Upper lobe of left lung (tissue), 6 donors: ENCODE measurements at regions not wholly inside any gene's neighbourhood (a gene's known extent, or its start where the extent isn't known, plus 50 kb on each side); places are given as distances from the start of the nearest gene placed in this dataset.

Experiments
- ATAC-seq, 2 donors: fragments of 200-7000 bp; cut with Tn5 transposase; one replicate each; pipeline ENCODE4 v1.9.1; 2022; ENCODE audit warnings: mild to moderate bottlenecking in 2 of 2, moderate library complexity in 2 of 2; ENCODE audit not compliant: low FRiP score in 2 of 2
- DNase-seq, 2 donors: peaks; one replicate each; pipeline ENCODE4 v3.0.0-alpha.2; 2019 to 2020
- H3K27ac ChIP-seq, 4 donors: fragments of 200-600 bp; sonication (generic); one replicate each; pipeline ENCODE4 v1.5.1; 2016 to 2019
- H3K27me3 ChIP-seq, 4 donors: fragments of 200-600 bp; sonication (generic); one replicate each; pipeline ENCODE4 v1.5.1; 2017 to 2019
- H3K36me3 ChIP-seq, 4 donors: fragments of 200-600 bp; sonication (generic); one replicate each; pipeline ENCODE4 v1.5.1; 2016 to 2019
- H3K4me1 ChIP-seq, 4 donors: fragments of 200-600 bp; sonication (generic); one replicate each; pipeline ENCODE4 v1.5.1; 2018 to 2019
- H3K4me3 ChIP-seq, 4 donors: fragments of 200-600 bp; sonication (generic); one replicate each; pipeline ENCODE4 v1.5.1; 2017 to 2019; ENCODE audit warnings: mild to moderate bottlenecking in 2 of 4, moderate library complexity in 1 of 4
- H3K9me3 ChIP-seq, 4 donors: fragments of 200-600 bp; sonication (generic); one replicate each; pipeline ENCODE4 v1.5.1; 2018 to 2019
- EP300 ChIP-seq, 4 donors: sonication (generic); formaldehyde crosslinking; IDR thresholded peaks; one replicate each; pipeline ENCODE4 v1.5.1; 2017; ENCODE audit warnings: antibody characterized with exemption in 4 of 4, control low read depth in 2 of 4
- POLR2A ChIP-seq, 4 donors: fragments of 450-650 bp; IDR thresholded peaks; one replicate each; pipeline ENCODE4 v1.5.1; 2016 to 2017; ENCODE audit warnings: antibody characterized with exemption in 4 of 4, mild to moderate bottlenecking in 2 of 4
- POLR2AphosphoS5 ChIP-seq, 2 donors: sonication (generic); formaldehyde crosslinking; IDR thresholded peaks; one replicate each; pipeline ENCODE4 v1.5.1; 2017; ENCODE audit warnings: antibody characterized with exemption in 2 of 2
- WGBS, 2 donors: methylation state at CpG; one replicate each; pipeline ENCODE4 v1.1.5; 2017 to 2018; 5-methylcytosine and 5-hydroxymethylcytosine counted together
- TF ChIP-seq, protein P1 (sequence below), 6 experiments: fragments of 450-650 bp in 4 of 6; fragments of 200-600 bp in 2 of 6; sonication (generic) in 2 of 6; IDR thresholded peaks; one replicate each; pipeline ENCODE4 v1.5.1; 2016 to 2019; ENCODE audit warnings: antibody characterized with exemption in 6 of 6
- donor health status: DM: no; HTN: no; CAD: no; lungs with moderate emphysema.
- donor health status: DM: no; HTN: yes; CAD: no; lungs with severe emphysema.

DNA sequence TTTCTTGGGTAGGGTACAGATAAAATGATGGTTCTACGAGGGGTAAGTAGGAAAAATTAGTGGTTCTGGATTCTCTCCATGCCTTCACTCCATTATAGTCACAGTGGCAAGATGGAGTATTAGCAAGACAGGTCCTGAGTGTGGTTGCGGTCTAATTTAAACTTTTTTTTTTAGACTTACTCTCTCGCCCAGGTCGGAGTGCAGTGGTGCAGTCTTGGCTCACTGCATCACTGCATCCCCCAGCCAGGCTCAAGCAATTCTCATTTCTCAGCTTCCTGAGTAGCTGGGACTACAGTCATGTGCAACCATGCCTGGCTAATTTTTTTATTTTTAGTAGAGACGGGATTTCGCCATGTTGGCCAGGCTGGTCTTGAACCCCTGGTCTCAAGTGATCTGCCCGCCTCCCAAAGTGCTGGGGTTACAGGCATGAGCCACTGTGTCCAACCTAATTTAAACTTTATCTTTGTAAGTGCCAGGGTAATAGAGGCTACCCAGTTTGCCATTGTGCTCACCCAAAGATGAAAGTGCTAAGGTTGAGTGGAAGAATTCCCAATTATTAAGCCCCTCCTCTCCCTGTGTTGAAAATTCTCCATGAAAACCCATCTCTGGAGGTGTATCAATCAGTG, 135.6 kb downstream of the TM9SF2 start:
- no peak for DNase-seq
- no peaks in the 10 kb centered on the region for H3K27me3 ChIP-seq
- no peak for ATAC-seq
- no peaks in the 10 kb centered on the region for H3K4me1 ChIP-seq
- H3K36me3 ChIP-seq: no peaks in the 10 kb centered on the region
- no peak overlapping the region for H3K4me3 ChIP-seq
- whole genome bisulfite sequencing, 2 donors: 91 to 94% methylated on average over 7 of the region's 7 CpGs
- H3K27ac ChIP-seq: no peak overlapping the region
- no peak for TF ChIP-seq POLR2A (IDR thresholded peaks at IDR 0.05)
- TF ChIP-seq, protein P1, sequence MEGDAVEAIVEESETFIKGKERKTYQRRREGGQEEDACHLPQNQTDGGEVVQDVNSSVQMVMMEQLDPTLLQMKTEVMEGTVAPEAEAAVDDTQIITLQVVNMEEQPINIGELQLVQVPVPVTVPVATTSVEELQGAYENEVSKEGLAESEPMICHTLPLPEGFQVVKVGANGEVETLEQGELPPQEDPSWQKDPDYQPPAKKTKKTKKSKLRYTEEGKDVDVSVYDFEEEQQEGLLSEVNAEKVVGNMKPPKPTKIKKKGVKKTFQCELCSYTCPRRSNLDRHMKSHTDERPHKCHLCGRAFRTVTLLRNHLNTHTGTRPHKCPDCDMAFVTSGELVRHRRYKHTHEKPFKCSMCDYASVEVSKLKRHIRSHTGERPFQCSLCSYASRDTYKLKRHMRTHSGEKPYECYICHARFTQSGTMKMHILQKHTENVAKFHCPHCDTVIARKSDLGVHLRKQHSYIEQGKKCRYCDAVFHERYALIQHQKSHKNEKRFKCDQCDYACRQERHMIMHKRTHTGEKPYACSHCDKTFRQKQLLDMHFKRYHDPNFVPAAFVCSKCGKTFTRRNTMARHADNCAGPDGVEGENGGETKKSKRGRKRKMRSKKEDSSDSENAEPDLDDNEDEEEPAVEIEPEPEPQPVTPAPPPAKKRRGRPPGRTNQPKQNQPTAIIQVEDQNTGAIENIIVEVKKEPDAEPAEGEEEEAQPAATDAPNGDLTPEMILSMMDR (IDR thresholded peaks at IDR 0.05): no peak
- no peak for TF ChIP-seq POLR2AphosphoS5 (IDR thresholded peaks at IDR 0.05)
- H3K9me3 ChIP-seq: no peaks in the 10 kb centered on the region

DNA sequence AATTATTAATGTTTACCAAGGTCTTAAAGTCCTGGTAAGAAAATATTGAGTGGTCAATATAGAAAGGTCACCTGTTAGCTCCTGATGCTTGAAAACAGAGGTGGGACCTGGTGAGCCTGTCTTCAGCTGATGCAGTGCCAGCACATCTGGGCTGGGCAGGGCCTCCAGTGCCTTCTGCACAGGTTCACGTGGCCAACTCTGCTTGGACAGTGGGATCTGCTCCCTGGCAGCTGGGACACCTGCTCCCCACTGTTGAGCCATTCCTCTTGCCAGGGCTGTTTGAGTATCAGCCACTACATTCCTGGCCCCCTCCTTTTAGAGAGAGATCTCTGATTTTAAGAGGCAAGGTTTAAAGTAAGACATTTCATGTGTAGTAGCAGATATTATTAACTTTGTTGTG, 135.0 kb downstream of the TM9SF2 start:
- Histone ChIP-seq H3K9me3 (no peaks in the 10 kb centered on the region), H3K36me3 (no peaks in the 10 kb centered on the region), H3K4me1 (no peaks in the 10 kb centered on the region), H3K27me3 (no peaks in the 10 kb centered on the region), H3K27ac (no peak overlapping the region), H3K4me3 (no peak overlapping the region)
- DNase-seq (no peak), ATAC-seq (no peak)
- 94 to 100% methylated on average over 1 of the region's 1 CpG for WGBS, 2 donors
- TF ChIP-seq POLR2A (IDR thresholded peaks at IDR 0.05) (no peak), EP300 (IDR thresholded peaks at IDR 0.05) (no peak), POLR2AphosphoS5 (IDR thresholded peaks at IDR 0.05) (no peak)
- TF ChIP-seq, protein P1 (IDR thresholded peaks at IDR 0.05): no peak

DNA sequence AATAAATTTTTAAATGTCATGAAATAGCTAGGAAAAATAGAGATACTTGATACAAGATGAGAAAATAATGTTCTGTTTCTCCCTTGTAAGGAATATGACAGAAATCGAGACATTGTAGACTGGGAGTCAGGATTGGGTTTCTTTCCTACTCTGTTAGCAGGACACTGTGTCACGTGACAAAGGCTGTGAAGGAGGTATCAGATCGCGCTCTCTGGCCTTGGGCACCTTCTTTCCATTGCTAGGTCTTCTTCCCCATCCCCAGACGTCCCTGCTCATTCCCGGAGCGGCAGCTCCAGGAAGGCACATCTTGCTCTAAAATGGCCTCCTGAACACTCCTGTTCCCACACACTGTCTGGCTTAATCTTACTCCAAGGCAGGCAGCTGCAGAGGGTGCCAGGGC, 133.4 kb downstream of the TM9SF2 start:
- no peak for ATAC-seq
- Histone ChIP-seq H3K9me3 (no peaks in the 10 kb centered on the region), H3K27ac (no peak overlapping the region), H3K4me1 (no peaks in the 10 kb centered on the region), H3K36me3 (no peaks in the 10 kb centered on the region), H3K4me3 (no peak overlapping the region), H3K27me3 (no peaks in the 10 kb centered on the region)
- TF ChIP-seq, protein P1 (IDR thresholded peaks at IDR 0.05): no peak
- DNase-seq: no peak
- WGBS, 2 donors: 92 to 96% methylated on average over 7 of the region's 7 CpGs

DNA sequence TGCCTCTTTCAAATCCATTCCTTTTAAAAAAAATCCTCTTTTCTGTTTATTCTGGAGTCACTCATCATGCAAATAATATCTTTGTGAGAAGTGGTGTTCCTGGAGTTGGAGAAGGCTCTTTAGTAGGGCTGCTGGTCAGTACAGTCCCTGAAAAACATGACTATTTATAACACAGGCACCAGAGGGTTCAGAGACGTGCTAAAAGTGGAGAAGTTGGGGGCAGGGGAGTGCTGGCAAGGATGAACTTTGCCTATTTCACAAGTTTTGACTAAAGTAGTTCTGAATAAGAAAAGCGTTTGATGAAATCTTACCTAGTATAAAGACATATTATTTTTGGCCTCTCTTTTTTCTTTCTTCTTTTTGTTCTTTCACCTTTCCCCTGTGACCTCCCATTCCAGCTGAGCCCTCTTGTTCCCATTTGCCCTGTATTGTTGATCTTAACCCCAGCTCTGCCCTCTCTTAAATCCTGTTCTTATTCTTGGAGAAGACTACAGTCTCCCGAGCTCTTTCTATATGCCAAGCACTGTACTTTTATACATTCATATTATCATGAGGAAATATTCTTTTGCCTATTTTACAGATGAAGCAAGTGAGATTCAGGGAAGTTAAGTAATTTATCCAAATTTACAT, 129.1 kb downstream of the TM9SF2 start:
- WGBS, 2 donors: 64 to 68% methylated on average over 3 of the region's 3 CpGs
- Histone ChIP-seq H3K27ac (no peak overlapping the region), H3K9me3 (no peaks in the 10 kb centered on the region), H3K4me1 (no peaks in the 10 kb centered on the region), H3K36me3 (no peaks in the 10 kb centered on the region), H3K27me3 (no peaks in the 10 kb centered on the region), H3K4me3 (no peak overlapping the region)
- ATAC-seq: no peak
- no peak for DNase-seq
- TF ChIP-seq EP300 (IDR thresholded peaks at IDR 0.05): no peak
- no peak for TF ChIP-seq POLR2A (IDR thresholded peaks at IDR 0.05)
- TF ChIP-seq, protein P1 (IDR thresholded peaks at IDR 0.05): no peak

DNA sequence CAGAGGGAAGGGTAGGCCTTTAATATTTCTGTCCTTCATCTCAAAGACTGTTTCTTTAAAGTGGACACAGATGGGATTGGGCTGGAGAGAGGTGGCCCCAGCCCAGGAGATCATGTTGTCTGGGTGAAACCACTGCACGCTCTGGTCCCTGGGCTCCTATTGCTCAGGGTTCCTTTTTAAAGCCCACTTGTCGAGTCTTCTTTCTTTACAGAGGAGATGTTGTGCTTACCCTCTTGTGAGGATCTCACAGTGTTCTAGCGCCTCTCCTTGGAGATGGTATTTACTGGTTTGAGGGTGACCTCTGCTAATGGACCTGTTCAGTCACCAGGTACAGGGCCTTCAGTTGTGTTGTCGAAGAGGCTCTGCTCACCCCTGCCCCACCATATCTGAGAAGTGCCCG, 128.4 kb downstream of the TM9SF2 start:
- Histone ChIP-seq H3K4me3 (no peak overlapping the region), H3K27me3 (no peaks in the 10 kb centered on the region), H3K9me3 (no peaks in the 10 kb centered on the region), H3K36me3 (no peaks in the 10 kb centered on the region), H3K27ac (no peak overlapping the region), H3K4me1 (no peaks in the 10 kb centered on the region)
- no peak for DNase-seq
- TF ChIP-seq POLR2AphosphoS5 (IDR thresholded peaks at IDR 0.05) (no peak), EP300 (IDR thresholded peaks at IDR 0.05) (no peak), POLR2A (IDR thresholded peaks at IDR 0.05) (no peak)
- TF ChIP-seq, protein P1 (IDR thresholded peaks at IDR 0.05): no peak
- 97 to 100% methylated on average over 5 of the region's 5 CpGs for WGBS, 2 donors
- peak in 1 of 2 donors; percentile 26 for ATAC-seq
